Right lobe of liver (tissue), 6 donors: ENCODE measurements at regions not wholly inside any gene's neighbourhood (a gene's known extent, or its start where the extent isn't known, plus 50 kb on each side); places are given as distances from the start of the nearest gene placed in this dataset.

Experiments used
- ATAC-seq, 4 donors: fragments of 200-7000 bp; cut with Tn5 transposase; one replicate each; pipeline ENCODE4 v1.9.1; 2020; ENCODE audit warnings: mild to moderate bottlenecking in 4 of 4, moderate library complexity in 4 of 4
- DNase-seq, 3 donors: peaks; one replicate each; pipeline ENCODE4 v3.0.0-alpha.2; 2020
- H3K27ac ChIP-seq, 3 donors: fragments of 200-600 bp; one replicate each; pipeline ENCODE4 v1.8.0; 2022
- H3K27me3 ChIP-seq, 2 donors: fragments of 200-600 bp; one replicate each; pipeline ENCODE4 v1.8.0; 2022
- H3K36me3 ChIP-seq, 4 donors: fragments of 200-600 bp; sonication (generic) in 1 of 4; one replicate each; pipeline versions ENCODE4 v1.5.1 to v1.8.0; 2017 to 2022; ENCODE audit warnings: control low read depth in 1 of 4
- H3K4me1 ChIP-seq, 4 donors: fragments of 200-600 bp; sonication (generic) in 1 of 4; one replicate each; pipeline versions ENCODE4 v1.5.1 to v1.8.0; 2017 to 2022; ENCODE audit warnings: control low read depth in 1 of 4
- H3K4me3 ChIP-seq, 3 donors: fragments of 200-600 bp; one replicate each; pipeline ENCODE4 v1.8.0; 2022
- H3K9me3 ChIP-seq, 4 donors: fragments of 200-600 bp; sonication (generic) in 1 of 4; one replicate each; pipeline versions ENCODE4 v1.5.1 to v1.8.0; 2017 to 2022; ENCODE audit warnings: control low read depth in 1 of 4
- CTCF ChIP-seq, 4 donors: fragments of 200-600 bp in 3 of 4; fragments of 450-650 bp in 1 of 4; IDR thresholded peaks; one replicate each; pipeline versions ENCODE4 v1.5.1 to v1.8.0; 2016 to 2022; ENCODE audit warnings: antibody characterized with exemption in 4 of 4, mild to moderate bottlenecking in 2 of 4
- POLR2A ChIP-seq: fragments of 450-650 bp; IDR thresholded peaks from one replicate; pipeline ENCODE4 v1.6.1; 2017; ENCODE audit warnings: antibody characterized with exemption, mild to moderate bottlenecking
- WGBS: methylation state at CpG from one replicate; pipeline ENCODE4 v1.1.6; 2018; ENCODE audit warnings: low coverage, low lambda C conversion rate; ENCODE audit not compliant: insufficient coverage; ENCODE audit errors: missing lambda C conversion rate; 5-methylcytosine and 5-hydroxymethylcytosine counted together
- intact Hi-C, 2 donors: fragments of 100-400 bp; cut with DNase I; formaldehyde crosslinking; loops; one replicate each; pipeline versions ENCODE4 v1.11.2 to v1.14.1; 2022
- donor health status: DM: no; HTN: yes; CAD: no.
- donor health status: DM: no; HTN: no; CAD: no.
- donor health status: DM: no; HTN: no; CAD: no.
- donor health status: DM: no; HTN: yes; CAD: no.
- donor health status: DM: no; HTN: yes; CAD: no.

- Histone ChIP-seq H3K4me1 (no peaks in the 10 kb centered on the region), H3K9me3 (no peaks in the 10 kb centered on the region), H3K4me3 (no peak overlapping the region), H3K36me3 (no peaks in the 10 kb centered on the region), H3K27me3 (no peaks in the 10 kb centered on the region), H3K27ac (no peak overlapping the region)
- no peak for TF ChIP-seq POLR2A
- no peak for TF ChIP-seq CTCF (IDR thresholded peaks at IDR 0.05)
- DNase-seq (no peak), ATAC-seq (no peak)
- intact Hi-C loops, result no loop called here
- WGBS, result 68% methylated on average over 6 of the region's 6 CpGs
These were observed 476.8 kb upstream of the DEPDC1 start for GRCh38 chr1:68973459-68974244.

- TF ChIP-seq POLR2A (no peak), CTCF (IDR thresholded peaks at IDR 0.05) (no peak)
- H3K9me3 ChIP-seq, result no peaks in the 10 kb centered on the region
- H3K27me3 ChIP-seq, result no peaks in the 10 kb centered on the region
- no peak for ATAC-seq
- no peak overlapping the region for H3K4me3 ChIP-seq
- intact Hi-C loops, result no loop called here
- H3K36me3 ChIP-seq, result no peaks in the 10 kb centered on the region
- H3K27ac ChIP-seq, result no peak overlapping the region
- WGBS, result 67% methylated on average over 4 of the region's 5 CpGs
- H3K4me1 ChIP-seq, result no peaks in the 10 kb centered on the region
- no peak for DNase-seq
These were observed 477.6 kb upstream of the DEPDC1 start for GRCh38 chr1:68974447-68974846.

GRCh38 chr1:68975212-68975933 lies 478.5 kb upstream of the DEPDC1 start:
- no peak overlapping the region for H3K27ac ChIP-seq
- no peaks in the 10 kb centered on the region for H3K9me3 ChIP-seq
- DNase-seq (no peak), ATAC-seq (no peak)
- H3K4me1 ChIP-seq, result no peaks in the 10 kb centered on the region
- H3K4me3 ChIP-seq, result no peak overlapping the region
- H3K27me3 ChIP-seq, result no peaks in the 10 kb centered on the region
- no peaks in the 10 kb centered on the region for H3K36me3 ChIP-seq
- TF ChIP-seq POLR2A, result no peak
- TF ChIP-seq CTCF (IDR thresholded peaks at IDR 0.05), result no peak
- 44% methylated on average over 4 of the region's 4 CpGs for WGBS
- intact Hi-C loops, result no loop called here

GRCh38 chr1:68976916-68977610 lies 480.2 kb upstream of the DEPDC1 start:
- H3K4me1 ChIP-seq, result no peaks in the 10 kb centered on the region
- no peaks in the 10 kb centered on the region for H3K27me3 ChIP-seq
- no peak overlapping the region for H3K4me3 ChIP-seq
- no peak for ATAC-seq
- no peaks in the 10 kb centered on the region for H3K36me3 ChIP-seq
- intact Hi-C loops, result no loop called here
- no peak overlapping the region for H3K27ac ChIP-seq
- TF ChIP-seq CTCF (IDR thresholded peaks at IDR 0.05) (no peak), POLR2A (no peak)
- H3K9me3 ChIP-seq, result no peaks in the 10 kb centered on the region
- DNase-seq, result no peak
- WGBS, result 81% methylated on average over 4 of the region's 4 CpGs
